ENCODE measurements at regions not wholly inside any gene's neighbourhood (a gene's known extent, or its start where the extent isn't known, plus 50 kb on each side); places are given as distances from the start of the nearest gene placed in this dataset.

DNA sequence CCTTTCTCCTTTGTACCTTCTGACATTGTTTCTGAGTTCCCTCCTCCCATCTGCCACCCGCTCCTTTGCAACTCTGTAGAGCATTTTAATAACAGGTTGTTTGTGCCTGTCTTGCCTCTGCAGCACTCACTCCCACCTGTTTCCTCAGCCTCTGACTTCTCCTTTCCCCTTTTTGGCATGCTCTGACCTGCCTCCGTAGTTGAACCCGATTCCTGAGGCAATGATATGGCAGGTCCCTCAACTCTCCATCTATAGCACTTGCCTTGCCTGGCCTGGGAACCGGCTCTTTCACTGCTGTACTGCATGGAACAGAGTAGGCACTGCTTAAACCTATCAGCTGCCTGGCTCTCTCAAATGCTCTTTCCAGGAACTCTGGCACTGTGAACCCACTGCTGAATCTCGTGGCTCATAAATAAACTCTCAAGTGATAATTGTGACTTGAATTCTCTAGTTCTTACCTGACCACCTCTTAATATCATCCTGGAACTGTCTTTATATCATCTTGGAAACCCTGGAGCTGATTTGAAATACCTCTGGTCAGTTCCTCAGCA lies 50.3 kb downstream of the UTRN start:
- no peak for DNase-seq (ENCODE audit: low read depth, low spot score)

DNA sequence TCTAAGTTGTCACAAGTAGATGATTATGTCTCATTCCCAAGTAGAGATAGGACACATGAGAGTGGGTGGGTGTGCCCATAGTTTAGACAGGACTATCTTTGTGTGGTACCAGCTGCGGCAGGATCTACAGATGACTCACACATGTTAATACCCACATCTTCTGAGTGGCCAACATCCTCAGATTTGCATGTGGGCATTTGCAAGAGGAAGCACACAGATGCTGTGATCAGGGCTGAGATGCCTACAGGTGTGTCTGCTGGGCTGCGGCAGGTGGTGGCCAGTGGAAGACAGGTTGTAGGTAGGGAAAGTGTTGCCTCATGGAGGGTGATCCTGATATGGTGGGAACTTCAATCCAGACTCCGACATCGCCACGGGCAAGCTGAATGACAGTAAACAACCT lies 50.8 kb downstream of the UTRN start:
- DNase-seq (ENCODE audit: low read depth, low spot score): no peak

DNA sequence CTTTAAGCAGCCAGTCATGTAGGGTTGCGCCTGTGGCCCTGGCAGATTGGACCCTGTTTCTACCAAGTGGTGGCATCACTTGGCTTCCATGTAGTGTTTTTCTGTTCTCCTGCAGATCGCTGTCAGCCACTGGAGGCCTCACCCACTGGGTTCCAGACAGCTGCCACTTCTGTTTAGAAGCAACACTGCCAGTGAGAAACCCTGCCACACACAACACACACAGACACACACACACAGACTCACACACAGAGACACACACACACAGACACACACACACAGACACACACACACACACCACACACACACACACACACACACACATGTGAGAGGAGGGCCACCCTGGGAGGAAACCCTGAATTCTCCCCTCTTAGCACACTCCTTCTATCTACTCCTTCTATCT lies 51.8 kb downstream of the UTRN start:
- no peak for DNase-seq (ENCODE audit: low read depth, low spot score)

DNA sequence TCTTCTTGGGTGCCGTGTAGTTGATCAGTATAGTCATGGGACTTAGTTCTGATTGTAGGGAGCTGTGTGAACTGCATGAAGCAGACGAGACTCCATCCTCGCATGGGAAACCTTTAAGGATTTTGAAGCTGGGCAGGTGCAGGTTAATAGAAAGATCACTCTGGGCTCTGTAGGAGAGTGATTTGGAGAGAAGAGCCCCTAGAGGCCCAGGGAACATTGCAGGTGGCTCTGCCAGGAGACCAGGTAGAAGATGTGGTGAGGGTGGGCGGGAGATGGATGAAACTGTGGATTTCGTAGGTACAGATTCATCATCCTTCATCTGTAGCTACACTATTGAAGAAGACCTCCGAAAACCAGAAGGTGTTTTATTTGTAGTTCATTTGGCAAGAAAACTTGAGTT lies 53.3 kb downstream of the UTRN start:
- DNase-seq (ENCODE audit: low read depth, low spot score): no peak

DNA sequence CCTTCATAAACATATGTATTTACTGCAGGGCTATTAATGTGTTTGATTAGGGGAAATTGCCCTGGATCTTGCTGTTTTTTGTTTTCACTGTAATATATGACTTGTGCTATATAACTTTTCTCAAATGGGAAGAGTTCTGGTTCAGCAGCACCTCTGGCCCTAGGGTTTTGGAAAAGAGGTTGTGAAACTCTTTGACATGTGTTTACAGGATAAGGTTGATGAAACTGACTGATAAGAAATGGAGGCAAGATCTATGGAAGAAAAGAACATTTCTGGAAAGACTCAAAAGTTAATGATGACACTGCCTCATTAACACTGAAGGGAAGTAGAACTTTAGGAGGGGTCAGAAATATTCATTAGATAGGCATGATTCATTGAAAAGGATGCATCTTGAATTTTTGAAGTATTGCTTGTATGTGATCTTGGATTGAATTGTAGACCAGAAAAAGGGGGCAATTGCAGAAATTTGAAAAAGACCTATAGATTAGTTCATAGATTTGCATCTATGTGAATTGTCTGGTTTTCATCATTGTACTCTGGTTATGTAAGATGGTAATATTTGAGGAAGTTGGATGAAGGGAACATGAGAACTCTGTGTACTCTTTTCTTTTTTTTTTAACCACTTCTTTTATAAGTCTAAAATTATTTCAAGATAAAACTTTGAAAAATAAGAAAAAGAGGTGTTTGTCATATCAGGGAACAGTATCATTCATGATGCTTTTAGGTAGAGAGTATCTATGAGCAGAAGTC lies 54.0 kb downstream of the UTRN start:
- no peak for DNase-seq (ENCODE audit: low read depth, low spot score)

DNA sequence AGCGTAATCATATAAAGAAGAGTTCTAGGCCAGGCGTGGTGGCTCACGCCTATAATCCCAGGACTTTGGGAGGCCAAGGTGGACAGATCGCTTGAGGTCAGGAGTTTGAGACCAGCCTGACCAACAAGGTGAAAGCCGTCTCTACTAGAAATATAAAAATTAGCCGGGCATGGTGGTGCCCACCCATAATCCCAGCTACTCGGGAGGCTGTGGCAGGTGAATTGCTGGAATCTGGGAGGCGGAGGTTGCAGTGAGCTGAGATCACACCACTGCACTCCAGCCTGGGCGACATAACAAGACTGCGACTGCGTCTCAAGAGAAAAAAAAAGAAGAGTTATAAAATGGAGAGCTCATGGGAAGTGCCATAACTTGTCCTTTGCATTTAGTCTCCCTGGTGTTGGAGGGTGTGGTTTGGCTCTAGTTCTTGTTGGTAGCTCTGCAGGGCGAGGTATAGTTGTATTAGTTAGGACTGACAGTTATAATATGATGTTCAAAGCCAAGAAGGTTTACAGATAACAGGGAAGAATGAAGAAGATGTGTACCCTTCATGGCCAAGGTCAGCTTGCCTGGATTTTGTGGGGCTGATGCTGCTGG lies 54.8 kb downstream of the UTRN start:
- no peak for DNase-seq (ENCODE audit: low read depth, low spot score)

DNA sequence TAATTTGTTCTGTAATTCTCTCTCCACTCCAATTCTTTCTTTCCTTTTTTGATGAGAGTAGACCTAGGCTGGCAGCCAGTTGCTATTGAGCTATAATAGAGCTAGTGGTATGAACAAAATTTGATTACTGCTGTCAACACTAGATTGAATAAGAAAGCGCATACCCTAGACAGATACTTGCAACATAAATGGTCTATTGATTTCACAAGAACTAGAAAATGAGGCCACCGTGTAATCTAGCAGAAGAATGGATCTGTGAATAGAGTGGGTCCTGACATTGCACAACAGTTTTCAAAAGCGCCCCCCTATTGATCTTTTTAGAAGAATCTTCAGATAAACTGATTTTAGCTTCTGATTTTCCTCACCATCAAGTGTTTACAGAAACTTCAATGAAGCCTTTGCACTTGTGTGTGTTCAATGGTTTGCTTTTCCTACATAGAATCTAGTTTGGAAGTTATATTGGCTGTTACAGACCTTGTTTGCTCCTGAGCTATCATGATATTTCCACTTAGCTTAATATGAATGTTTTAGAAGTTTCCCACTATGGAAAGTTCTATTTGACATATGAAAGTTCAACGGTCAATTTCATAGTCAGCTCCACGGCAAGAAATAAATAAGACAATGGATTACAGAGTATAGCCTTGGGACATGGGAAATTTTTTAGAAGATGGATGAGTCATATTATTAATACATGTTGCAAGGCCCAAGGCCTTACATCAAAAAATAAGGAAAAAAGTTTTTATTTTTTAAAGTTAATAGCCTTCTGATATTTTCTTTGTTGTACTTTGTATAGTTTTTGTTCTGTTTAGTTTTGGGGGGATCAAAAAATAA lies 55.6 kb downstream of the UTRN start:
- DNase-seq (ENCODE audit: low read depth, low spot score): no peak

DNA sequence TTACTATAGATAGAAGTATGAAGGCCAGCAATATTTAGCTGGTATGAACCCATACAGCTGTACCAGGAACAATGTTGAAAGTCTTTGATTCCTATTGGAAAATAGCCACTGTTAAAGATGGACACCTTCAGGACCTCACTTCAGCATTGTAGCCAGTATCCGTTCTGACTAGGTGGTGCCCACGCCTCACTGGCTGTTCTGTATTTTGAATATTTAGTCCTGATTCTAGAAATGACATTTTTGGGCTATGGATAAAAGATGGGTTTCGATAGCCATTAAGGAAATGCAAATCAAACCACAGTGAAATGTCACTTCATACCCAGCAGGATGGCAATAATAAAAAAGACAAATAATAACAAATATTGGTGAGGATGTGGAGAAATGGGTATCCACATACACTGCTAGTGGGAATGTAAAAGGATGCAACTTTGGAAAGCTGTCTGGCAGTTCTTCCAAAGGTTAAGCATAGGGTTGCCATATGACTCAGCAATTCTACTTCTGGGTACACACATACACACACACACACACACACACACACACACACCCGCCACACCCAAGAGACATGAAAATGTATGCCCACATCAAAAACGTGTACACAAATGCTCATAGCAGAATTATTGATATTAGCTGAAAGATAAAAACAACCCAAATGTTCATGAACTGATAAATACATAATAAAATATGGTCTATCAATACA lies 56.8 kb downstream of the UTRN start:
- no peak for DNase-seq (ENCODE audit: low read depth, low spot score)

DNA sequence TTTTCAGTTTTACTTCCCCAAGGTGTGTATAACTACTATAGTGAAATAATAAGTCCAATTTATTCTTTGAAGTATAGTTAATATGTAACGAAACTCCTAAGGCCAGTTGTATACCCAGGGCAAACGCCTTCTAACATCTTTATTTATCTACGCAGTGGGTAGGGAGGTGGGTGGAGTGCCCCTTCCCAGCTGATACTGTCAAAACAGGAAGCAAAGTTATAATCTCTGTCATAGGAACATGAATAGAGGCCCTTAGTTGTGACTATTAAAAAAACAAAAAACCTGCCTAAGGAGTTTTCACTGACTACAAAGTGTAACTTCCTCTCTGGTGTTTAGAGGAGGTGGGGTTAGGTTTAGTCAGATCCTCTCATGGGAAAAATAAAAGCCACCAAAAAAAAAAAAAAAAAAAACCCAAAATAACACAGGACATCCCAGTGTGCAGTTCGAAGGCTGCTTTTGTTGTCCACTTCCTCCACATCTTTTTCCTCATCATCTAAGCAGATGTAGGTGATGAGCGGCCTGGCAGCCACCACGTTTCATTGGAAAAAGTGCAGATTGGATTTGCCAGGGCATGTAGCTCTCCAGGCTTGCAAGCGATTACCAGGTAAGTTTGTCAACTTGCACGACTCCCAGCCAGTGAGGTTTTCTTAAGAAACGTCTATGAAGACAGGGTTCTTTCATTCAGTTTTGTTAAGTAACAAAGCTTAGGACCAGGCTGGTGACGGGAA lies 58.7 kb downstream of the UTRN start:
- DNase-seq (ENCODE audit: low read depth, low spot score): peak; percentile 53

DNA sequence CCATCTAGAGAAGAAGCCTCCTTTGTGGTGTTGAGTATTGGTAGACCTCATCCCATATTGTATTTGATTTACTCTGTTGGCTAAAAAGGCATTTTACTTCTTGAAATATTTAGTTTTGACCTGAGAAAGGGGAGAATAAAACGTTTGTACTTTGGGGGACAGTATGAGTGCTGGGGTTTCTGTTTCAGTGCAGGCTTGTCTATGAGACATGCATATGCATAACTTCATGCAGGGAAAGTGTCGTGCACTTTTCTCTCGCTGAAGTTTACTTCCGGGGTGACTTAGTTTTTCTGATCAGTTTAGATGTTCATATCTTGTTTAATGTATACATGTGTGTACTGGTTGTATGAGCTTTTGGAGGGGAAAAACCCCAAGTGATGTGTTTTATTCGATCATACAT lies 59.5 kb downstream of the UTRN start:
- DNase-seq (ENCODE audit: low read depth, low spot score): no peak

DNA sequence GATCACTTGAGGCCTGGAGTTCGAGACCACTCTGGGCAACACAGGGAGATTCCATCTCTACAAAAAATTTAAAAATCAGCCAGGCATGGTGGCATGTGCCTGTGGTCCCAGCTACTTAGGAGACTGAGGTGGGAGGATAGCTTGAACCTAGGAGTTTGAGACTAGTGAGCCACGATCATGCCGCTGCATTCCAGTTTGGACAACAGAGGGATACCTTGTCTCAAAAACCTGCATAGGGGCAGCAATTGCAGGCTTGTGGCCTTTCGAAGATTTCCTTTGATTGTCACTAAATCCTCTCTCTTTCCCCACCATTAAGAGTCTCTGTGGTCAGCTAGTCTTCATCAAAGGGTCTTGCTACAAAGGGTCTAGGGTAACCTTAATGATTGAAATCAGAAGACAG lies 60.3 kb downstream of the UTRN start:
- no peak for DNase-seq (ENCODE audit: low read depth, low spot score)

DNA sequence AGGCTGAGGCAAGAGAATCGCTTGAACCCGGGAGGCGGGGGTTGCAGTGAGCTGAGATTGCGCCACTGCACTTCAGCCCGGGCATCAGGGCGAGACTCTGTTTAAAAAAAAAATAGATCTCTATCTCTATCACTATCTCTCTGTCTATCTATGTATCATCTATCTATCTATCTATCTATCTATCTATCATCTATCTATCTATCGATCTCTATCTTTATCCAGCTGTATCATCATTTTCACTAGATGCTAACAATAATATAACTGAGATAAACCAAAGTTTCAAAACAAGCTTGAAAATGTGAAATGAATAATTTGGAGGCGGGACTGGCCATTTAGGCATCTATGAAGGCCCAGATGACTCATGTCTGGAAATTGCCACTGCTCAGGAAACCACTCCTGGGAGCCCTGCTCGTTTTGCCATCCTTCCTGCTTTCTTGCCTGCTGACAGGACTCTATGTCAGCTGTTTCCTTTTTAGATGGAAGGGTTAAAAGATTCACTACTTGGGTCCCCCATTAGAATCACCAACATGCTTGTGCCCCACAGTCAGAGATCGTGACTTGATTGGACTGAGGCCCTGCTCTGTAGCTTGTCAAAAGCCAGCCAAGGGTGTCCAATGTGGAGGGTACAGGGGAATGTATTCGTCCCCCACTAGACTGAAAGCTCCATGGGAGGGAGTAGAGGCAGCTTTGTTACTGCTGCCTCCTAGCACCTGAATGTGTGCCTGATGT lies 61.7 kb downstream of the UTRN start:
- DNase-seq (ENCODE audit: low read depth, low spot score): peak; percentile 76

DNA sequence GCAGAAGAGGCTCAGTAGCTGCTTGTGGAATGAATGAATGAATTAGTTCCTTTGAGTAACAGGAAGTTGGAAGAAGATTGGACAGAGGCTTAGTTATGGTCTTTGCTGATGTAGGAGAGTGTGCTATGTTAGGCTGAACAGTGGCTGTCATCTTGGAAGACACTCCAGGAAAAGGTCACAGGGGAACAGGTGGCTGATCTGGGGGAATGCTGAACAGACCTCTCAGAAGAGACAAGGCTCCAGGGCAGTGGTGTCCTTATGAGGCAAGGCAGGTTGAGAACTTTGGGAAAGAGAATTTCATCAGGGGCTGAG lies 62.3 kb downstream of the UTRN start:
- no peak for DNase-seq (ENCODE audit: low read depth, low spot score)

DNA sequence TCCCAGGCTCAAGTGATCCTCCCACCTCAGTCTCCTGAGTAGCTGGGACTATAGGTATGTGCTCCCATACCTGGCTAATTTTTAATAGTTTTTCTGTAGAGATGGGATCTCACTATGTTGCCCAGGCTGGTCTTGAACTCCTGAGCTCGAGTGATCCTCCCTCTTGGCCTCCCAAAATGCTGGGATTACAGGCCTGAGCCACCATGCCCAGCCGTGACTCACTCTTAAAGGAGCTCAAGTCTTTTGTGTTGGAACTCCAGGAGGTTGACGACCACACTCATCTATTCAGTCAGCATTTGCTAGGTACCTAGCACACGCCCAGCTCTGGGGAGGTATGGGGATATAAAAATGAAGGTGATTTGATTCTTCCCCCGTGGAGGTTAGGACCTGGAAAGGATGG lies 62.8 kb downstream of the UTRN start:
- no peak for DNase-seq (ENCODE audit: low read depth, low spot score)

DNA sequence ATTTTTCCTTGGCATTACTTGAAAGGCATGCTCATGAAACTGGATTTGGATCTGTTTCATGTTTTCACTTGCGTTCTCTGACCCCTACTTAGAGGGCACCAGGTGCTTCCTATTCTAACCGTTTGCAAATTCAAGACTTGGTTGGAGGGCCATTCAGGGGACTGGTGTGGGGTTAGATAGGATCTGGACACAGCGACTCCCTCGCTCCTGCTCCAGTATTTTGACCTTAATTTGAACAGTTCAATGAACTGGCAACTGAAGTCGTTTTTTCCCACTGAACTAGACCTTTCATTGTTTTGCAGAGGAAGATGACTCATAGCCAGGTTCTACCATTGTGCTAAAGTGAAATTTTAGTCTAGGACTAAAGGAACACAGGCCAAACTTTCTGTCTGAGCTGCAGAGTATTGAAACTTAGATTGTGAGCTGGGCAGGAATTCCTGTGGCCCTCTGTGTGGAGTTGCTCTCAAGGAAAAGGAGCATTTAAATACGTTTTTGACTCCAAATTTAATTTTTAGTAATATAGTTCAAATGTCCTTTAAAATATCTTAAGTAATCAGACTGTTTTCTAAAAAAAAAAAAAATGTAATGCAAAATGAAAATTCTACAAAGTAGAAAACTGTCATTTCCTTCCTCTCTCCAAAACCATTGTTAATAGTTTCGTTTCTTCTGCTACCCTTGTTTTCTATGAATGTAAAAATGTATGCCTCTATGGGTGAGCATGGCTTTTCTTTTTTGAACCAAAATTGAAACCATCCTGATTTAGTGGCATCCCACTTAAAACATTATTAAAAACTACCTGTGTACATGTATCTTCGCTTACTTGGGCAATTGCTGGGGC lies 64.8 kb downstream of the UTRN start:
- DNase-seq (ENCODE audit: low read depth, low spot score): peak; percentile 100

DNA sequence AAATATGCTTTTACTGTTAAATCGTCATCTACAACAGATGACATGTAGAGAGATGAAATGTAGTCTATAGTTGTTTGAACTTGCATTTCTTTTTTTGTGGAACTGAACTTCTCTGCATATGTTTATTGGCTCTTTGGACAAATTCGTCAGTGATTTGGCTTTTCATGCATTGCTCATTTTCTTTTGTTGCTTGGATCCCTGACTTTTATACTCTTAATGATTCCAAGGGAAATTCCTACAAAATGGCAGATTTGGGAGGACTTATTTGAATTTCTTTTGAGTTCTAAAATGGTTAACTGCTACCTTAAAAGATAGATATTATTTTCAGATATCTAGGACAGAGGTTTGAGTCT lies 65.4 kb downstream of the UTRN start:
- DNase-seq (ENCODE audit: low read depth, low spot score): no peak

DNA sequence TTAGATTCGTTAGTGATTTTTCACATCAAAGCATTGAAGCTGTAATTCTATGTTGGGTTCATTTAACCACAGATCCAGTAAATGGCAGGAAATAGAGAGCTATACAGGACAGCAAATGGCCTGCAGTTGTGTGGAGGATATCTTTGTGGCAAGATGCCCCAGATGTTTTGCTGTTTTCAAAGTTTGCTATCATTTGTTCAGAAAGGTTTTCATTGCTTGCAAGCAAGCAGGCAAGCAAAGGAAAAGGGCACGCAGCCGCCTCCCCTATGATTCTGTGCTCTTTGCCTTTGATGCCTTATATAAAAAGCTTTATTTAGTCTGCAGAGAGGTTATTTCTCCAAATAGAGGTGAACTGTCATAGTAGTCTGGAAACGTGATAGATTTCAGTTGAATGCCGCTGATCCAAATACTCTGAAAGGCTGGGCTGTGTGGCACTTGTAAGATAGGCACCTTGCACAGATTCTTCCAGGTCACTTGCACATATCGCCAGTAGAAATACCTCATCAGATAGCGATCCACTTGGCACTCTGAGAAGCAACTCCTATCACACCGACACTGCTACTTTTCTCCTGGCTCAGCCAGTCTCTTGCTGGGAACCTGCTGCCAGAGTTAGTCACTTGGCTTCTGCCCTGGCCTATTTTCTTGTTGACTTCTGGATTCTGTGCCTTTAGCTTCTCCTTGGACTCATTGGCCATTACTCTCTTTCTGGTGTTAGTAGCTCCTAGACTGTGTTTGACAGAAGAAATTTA lies 66.4 kb downstream of the UTRN start:
- peak; percentile 47 for DNase-seq (ENCODE audit: low read depth, low spot score)

DNA sequence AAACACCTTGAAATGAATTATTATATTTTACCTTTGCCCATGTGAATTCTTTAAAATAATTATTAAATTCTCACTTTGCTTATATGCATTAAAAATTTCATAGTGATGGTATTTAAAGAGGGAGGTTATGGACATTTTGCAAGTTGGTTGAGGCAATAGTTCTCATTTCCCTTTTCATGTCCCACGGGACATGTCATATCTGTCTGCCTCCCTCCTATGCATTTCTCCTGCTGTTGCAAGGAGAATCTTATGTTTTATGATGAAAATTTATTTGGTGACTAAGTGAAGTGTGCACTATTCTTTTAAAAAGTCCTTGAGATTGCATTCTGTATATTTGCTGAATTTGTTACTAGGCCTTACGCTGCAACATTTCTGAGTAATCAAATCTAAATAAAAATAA lies 67.2 kb downstream of the UTRN start:
- no peak for DNase-seq (ENCODE audit: low read depth, low spot score)

DNA sequence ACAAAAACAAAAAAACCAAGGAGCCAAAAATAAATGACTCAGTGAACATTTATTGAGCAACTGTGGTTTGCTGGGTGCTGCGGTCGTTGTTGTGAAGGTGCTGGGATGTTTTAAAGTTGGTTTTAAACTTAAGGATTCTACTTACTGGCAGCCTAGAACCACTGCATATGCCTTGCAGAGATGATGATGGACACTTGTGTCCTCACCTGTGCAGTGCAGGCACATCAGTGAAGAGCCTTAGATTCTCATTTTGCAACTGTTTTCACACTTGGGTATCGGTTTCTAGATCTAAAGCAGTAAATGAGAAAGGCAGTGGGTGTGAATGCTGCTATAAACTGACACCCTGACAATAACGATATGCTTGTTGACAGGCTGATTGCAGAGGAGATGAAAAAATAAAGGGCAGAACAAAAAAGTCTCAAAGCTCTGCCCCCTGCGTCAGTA lies 68.8 kb downstream of the UTRN start:
- DNase-seq (ENCODE audit: low read depth, low spot score): no peak
